Lower lobe of right lung (tissue), 2 donors: ENCODE measurements at regions not wholly inside any gene's neighbourhood (a gene's known extent, or its start where the extent isn't known, plus 50 kb on each side); places are given as distances from the start of the nearest gene placed in this dataset.

Source experiments
- ATAC-seq, 2 donors: fragments of 200-7000 bp; cut with Tn5 transposase; one replicate each; pipeline ENCODE4 v1.9.1; 2020 to 2022; ENCODE audit warnings: mild to moderate bottlenecking in 2 of 2, moderate library complexity in 2 of 2
- DNase-seq: peaks from one replicate; pipeline ENCODE4 v3.0.0-alpha.2; 2020
- H3K27ac ChIP-seq: fragments of 200-600 bp; one replicate; pipeline ENCODE4 v1.8.0; 2022
- H3K27me3 ChIP-seq: fragments of 200-600 bp; one replicate; pipeline ENCODE4 v1.8.0; 2022; ENCODE audit warnings: low read depth
- H3K36me3 ChIP-seq: fragments of 200-600 bp; one replicate; pipeline ENCODE4 v1.8.0; 2022; ENCODE audit warnings: mild to moderate bottlenecking
- H3K4me1 ChIP-seq: fragments of 200-600 bp; one replicate; pipeline ENCODE4 v1.8.0; 2022
- H3K4me3 ChIP-seq: fragments of 200-600 bp; one replicate; pipeline ENCODE4 v1.8.0; 2022; ENCODE audit warnings: mild to moderate bottlenecking
- H3K9me3 ChIP-seq: fragments of 200-600 bp; one replicate; pipeline ENCODE4 v1.8.0; 2022
- intact Hi-C: fragments of 100-400 bp; cut with DNase I; formaldehyde crosslinking; loops from one replicate; pipeline ENCODE4 v1.11.0; 2022
- TF ChIP-seq, protein P1 (sequence below): fragments of 200-600 bp; IDR thresholded peaks from one replicate; pipeline ENCODE4 v1.8.0; 2022; ENCODE audit warnings: antibody characterized with exemption, mild to moderate bottlenecking
- donor health status: DM: no; HTN: yes; CAD: no; lungs with severe emphysema.

DNA sequence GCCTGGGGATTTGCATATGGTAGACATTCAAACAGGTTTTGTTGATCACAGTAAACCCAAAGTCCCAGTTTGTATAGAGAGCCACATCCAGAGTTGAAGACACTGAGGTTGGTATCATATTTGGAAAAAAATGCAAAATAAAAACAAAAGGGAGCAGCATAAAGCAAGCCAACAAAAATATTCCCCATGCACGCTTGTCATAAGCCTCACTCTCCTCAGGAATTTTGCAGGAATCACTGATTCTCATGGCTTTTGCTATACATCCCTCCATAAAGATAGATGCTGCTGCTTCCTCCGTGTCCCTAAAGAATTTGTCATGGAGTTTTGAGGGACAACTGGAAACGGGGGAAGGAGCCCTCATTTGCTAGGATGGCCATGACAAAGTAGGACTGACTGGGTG lies 108.8 kb upstream of the TCF4 start:
- Histone ChIP-seq H3K27me3 (no peaks in the 10 kb centered on the region), H3K4me1 (no peaks in the 10 kb centered on the region), H3K4me3 (no peak overlapping the region), H3K27ac (no peak overlapping the region), H3K9me3 (no peaks in the 10 kb centered on the region), H3K36me3 (no peaks in the 10 kb centered on the region)
- TF ChIP-seq, protein P1, sequence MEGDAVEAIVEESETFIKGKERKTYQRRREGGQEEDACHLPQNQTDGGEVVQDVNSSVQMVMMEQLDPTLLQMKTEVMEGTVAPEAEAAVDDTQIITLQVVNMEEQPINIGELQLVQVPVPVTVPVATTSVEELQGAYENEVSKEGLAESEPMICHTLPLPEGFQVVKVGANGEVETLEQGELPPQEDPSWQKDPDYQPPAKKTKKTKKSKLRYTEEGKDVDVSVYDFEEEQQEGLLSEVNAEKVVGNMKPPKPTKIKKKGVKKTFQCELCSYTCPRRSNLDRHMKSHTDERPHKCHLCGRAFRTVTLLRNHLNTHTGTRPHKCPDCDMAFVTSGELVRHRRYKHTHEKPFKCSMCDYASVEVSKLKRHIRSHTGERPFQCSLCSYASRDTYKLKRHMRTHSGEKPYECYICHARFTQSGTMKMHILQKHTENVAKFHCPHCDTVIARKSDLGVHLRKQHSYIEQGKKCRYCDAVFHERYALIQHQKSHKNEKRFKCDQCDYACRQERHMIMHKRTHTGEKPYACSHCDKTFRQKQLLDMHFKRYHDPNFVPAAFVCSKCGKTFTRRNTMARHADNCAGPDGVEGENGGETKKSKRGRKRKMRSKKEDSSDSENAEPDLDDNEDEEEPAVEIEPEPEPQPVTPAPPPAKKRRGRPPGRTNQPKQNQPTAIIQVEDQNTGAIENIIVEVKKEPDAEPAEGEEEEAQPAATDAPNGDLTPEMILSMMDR, result no peak
- DNase-seq (no peak), ATAC-seq (no peak)
- intact Hi-C loops, result no loop called here

DNA sequence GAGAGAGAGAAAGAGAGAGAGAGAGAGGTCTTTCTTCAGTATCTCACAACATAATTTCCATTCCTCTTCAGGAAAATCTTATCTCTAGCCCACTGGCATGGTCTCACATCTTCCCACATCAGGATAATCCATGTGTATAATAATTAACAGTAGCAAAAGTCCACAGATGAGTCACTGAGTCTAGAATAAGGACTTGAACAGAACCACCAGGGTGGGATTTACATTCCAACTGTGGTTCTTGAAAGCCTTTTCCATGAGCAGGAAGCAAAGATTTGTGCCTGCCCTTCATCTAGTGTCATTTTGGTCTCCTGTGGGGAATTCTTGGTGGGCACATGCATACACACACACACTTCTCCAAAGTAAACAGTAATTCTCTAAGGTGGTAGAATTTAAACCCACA lies 107.1 kb upstream of the TCF4 start:
- ATAC-seq, result no peak
- intact Hi-C loops, result no loop called here

GRCh38 chr18:55694291-55694690 lies 106.3 kb upstream of the TCF4 start:
- no peak for ATAC-seq
- no peak for DNase-seq
- H3K27ac ChIP-seq, result no peak overlapping the region
- H3K4me1 ChIP-seq, result no peaks in the 10 kb centered on the region
- TF ChIP-seq, protein P1, result no peak
- no peak overlapping the region for H3K4me3 ChIP-seq
- intact Hi-C loops, result no loop called here
- no peaks in the 10 kb centered on the region for H3K9me3 ChIP-seq
- no peaks in the 10 kb centered on the region for H3K36me3 ChIP-seq
- H3K27me3 ChIP-seq, result no peaks in the 10 kb centered on the region

More for the DNA sequence above, 107.1 kb upstream of the TCF4 start:
- Histone ChIP-seq H3K4me3 (no peak overlapping the region), H3K27me3 (no peaks in the 10 kb centered on the region), H3K27ac (no peak overlapping the region), H3K36me3 (no peaks in the 10 kb centered on the region), H3K4me1 (no peaks in the 10 kb centered on the region), H3K9me3 (no peaks in the 10 kb centered on the region)
- TF ChIP-seq, protein P1, result no peak
- DNase-seq, result no peak

GRCh38 chr18:55688030-55688429 lies 100.0 kb upstream of the TCF4 start:
- no peak for ATAC-seq
- Histone ChIP-seq H3K27ac (no peak overlapping the region), H3K4me3 (no peak overlapping the region), H3K4me1 (no peaks in the 10 kb centered on the region), H3K9me3 (no peaks in the 10 kb centered on the region), H3K36me3 (no peaks in the 10 kb centered on the region), H3K27me3 (no peaks in the 10 kb centered on the region)
- no peak for DNase-seq
- intact Hi-C loops, result no loop called here
- TF ChIP-seq, protein P1, result no peak

- no peaks in the 10 kb centered on the region for H3K27me3 ChIP-seq
- DNase-seq, result no peak
- TF ChIP-seq, protein P1, result no peak
- no peak overlapping the region for H3K4me3 ChIP-seq
- no peak overlapping the region for H3K27ac ChIP-seq
- H3K36me3 ChIP-seq, result no peaks in the 10 kb centered on the region
- intact Hi-C loops, result no loop called here
- no peaks in the 10 kb centered on the region for H3K4me1 ChIP-seq
- no peaks in the 10 kb centered on the region for H3K9me3 ChIP-seq
- no peak for ATAC-seq
Observed at GRCh38 chr18:55687106-55687505, 99.1 kb upstream of the TCF4 start.

DNA sequence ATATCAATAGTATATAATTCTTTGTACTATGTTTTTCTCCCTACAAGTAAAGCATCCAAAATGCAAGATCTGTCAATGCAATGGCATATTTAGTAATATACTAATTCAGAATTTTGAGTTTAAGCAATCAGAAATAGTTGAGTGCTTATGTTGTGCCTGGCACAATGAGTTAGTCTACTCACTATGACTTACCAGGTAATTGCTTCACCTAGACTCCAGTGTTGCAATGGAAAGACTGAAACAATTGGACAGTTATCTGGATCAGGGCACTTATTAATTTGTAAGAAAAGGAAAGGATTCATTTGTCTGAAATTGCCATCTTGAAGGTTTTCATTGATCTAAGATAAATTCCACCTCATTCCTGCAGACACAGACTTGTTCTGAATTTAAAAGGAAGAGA lies 97.6 kb upstream of the TCF4 start:
- Histone ChIP-seq H3K27me3 (no peaks in the 10 kb centered on the region), H3K36me3 (no peaks in the 10 kb centered on the region), H3K4me3 (no peak overlapping the region), H3K9me3 (no peaks in the 10 kb centered on the region), H3K27ac (no peak overlapping the region), H3K4me1 (no peaks in the 10 kb centered on the region)
- TF ChIP-seq, protein P1, result no peak
- no peak for DNase-seq
- no peak for ATAC-seq
- intact Hi-C loops, result no loop called here
